GM21367 (cell line): ENCODE measurements at regions not wholly inside any gene's neighbourhood (a gene's known extent, or its start where the extent isn't known, plus 50 kb on each side); places are given as distances from the start of the nearest gene placed in this dataset.

Experiments used
- ATAC-seq: cut with Tn5 transposase; IDR thresholded peaks from one replicate; pipeline ENCODE4 v1.9.1; 2021; ENCODE audit not compliant: unreplicated experiment

- no peak for ATAC-seq
These were observed 196.8 kb upstream of the PDE1C start for GRCh38 chr7:32266932-32267475.

GRCh38 chr7:32264702-32265284 lies 194.6 kb upstream of the PDE1C start:
- ATAC-seq, result no peak

GRCh38 chr7:32263611-32264010 lies 193.4 kb upstream of the PDE1C start:
- no peak for ATAC-seq

- ATAC-seq, result no peak
These were observed 192.1 kb upstream of the PDE1C start for GRCh38 chr7:32262315-32262714.

DNA sequence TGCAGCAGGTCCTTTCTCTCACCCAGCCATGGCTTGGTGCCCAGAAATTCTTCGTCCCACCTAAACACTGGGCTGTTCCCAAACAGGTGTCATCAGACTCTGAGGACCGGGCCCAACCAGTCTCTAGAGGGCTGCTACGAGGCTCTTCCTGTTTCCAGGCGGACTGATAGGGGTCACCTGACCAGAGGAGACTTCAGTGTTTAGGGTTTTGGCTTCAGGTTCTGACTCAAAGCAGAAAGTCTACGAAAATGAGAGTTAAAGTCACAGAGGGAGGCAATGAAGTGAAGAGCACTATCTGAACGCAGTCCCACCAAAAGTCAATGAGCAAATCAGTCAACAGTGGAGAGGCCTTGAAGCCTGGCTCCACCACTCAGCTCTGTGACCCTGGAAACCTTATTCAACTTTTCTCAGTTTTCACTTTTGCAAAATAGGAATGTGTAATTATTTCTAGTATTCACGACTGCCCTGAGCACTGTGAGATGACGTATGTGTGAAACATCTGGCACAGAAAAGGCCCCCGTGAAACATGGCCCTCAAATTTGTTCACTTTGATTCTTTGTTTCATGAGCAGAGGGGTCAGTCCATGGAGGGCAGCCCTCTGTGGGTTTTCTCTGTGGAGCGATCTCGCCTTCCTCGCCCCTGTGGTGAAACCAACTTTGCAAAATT lies 189.9 kb upstream of the PDE1C start:
- ATAC-seq, result peak; percentile 80

DNA sequence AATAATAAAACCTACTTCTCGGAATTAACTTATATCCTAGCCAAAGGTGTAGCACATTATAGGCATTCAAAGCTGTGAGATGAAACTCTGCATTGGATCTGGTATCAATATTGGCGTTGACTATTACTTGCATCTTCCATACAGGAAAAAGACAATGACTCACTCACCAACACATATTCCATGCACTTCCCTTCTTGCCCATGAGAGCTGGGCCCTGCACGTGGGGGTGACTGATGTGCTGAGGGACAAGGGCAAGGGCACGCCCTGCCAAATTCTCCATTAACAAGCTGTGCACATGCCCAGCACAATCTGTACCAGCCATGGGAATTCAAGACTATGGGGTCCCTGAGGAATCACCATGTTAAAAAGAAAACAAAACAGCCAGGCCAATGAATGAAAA lies 188.1 kb upstream of the PDE1C start:
- no peak for ATAC-seq

GRCh38 chr7:32257621-32258020 lies 187.4 kb upstream of the PDE1C start:
- no peak for ATAC-seq

DNA sequence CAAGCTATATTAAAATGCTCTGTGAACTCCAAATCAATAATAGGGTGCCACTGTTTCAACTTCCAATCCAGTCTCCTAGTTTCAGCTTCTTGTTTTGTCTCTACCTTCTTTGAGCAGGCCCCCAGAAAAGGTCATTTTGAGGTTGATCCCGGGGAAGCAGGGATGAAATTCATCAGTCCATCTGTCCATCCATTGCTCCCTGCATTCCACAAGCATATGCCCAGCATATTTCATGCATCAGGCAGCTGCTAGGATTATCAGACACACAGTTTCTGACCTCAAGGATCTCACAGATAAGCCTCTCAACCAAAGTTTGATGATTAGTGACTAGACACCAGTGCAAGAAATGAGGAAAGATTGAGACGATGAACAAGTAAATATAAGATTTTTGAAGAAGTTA lies 186.6 kb upstream of the PDE1C start:
- no peak for ATAC-seq

- ATAC-seq, result no peak
These were observed 186.2 kb upstream of the PDE1C start for GRCh38 chr7:32256376-32256775.

- ATAC-seq, result peak; percentile 33
These were observed 184.8 kb upstream of the PDE1C start for GRCh38 chr7:32255036-32255435.

DNA sequence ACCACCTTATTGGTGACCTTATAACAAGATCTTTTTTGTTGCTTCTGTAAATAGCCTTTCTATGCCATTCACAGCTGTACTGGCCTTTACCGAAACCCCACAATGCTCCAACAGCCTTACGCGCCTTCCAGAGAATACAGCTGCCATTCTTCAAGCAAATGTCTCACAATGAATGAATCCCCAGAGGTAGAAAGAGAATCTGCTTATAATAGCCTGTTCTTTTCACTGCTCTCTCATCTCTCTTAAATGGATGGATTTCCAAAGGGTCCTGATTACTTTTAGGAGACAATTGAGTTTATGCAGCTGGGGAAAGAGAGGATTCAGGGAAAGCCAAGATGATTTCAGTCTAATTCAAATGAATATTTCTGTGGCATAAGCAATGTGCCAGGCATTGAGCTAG lies 183.1 kb upstream of the PDE1C start:
- ATAC-seq, result no peak

GRCh38 chr7:32251659-32252058 lies 181.5 kb upstream of the PDE1C start:
- no peak for ATAC-seq

DNA sequence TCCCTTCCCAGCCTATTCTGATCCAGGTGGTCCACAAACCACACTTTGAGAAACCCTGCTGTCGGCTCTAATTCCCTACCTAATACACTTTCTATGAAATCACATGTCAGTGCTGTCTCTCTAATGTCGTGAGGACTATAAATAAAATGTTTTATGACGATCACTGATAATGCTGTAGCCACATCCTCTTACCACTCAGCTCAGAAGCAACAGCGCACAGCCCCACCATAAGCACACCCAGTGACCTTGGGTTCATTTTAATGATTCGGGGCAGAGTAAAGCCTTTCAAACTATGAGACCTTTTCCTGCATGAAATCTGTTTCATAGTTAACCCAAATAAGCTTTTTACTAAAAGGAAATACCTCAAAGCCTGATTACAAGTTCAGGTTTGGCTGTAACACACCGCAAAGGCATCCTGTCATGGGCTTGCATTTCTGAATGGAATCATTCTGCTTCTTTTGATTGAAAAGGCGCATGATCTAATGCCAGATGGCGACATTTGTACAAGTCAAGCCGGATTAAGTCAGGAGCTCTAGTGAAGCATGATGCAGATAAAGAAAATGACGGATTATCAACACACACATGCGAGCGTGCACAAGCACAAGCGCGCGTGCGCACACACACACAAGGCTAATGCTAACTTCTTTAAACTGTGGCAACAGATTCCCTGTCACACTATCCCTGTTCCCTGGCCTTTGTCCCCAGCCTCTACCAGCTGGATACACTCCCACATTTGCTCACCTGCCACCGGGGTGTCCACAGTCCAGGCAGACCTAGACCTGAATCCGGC lies 180.5 kb upstream of the PDE1C start:
- no peak for ATAC-seq

- no peak for ATAC-seq
These were observed 179.8 kb upstream of the PDE1C start for GRCh38 chr7:32250003-32250402.

DNA sequence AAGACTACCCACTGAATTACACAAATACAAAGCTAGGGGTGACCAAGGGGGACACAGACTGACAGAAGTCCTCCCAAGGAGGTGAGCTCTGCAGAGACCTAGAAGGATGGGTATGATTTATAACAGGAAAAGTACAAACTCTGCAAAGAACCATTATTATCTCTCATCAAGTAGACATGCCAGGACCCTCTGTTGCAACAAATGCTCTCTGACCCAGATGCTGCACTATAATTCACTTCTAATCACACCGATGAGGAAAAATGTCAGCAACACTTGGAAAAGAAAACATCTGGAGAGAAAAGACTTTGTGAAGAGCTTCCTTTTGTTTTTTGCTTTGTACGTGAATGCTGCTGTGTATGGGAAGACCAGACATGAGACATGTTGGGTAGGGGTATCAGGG lies 178.3 kb upstream of the PDE1C start:
- no peak for ATAC-seq

DNA sequence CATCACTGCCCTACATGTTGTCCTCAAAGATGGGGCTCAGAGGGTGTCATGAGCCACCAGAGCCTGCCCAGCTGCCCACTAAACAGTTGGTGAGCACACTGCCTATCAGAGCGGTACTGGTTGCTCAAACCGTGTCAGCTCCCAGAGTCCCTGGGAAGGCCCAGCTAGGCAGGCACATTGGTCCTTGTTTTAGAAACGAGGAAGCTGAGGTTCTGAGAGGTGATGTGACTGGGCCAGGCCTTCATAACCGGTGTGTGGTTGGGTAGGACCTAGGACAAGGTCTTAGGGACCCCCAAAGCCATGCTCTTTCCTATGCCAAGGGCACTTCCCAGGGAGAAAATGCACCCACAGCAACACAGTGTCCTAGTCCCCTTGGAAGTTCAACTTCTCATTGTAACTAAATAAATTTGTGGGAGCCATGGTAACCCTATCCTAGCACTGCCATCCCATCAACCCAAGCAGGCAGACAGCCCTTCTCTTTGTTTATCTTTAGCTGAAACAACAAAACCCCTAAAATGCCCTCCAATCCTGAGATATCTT lies 174.7 kb upstream of the PDE1C start:
- ATAC-seq, result no peak

- ATAC-seq, result no peak
These were observed 173.6 kb upstream of the PDE1C start for GRCh38 chr7:32243687-32244290.

DNA sequence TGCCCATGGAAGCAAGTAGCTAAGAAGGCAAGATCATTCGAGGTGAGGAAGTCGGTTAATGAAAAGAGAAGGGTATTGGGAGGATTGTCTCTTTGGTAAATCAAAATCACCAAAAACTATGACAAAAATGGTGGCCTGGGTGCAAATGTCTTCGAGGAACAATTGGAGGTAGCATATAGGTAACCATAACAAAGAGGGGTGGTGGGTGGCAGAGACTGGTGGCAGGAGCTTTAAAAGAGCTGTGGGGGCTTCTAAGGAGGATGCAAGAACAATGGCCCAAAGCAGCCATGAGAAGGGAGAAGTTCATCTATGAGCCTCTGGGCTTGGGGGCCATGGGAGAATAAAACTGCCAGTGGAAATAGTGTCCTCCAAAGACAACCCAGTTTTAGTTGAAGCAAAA lies 172.2 kb upstream of the PDE1C start:
- no peak for ATAC-seq

GRCh38 chr7:32241636-32242035 lies 171.4 kb upstream of the PDE1C start:
- ATAC-seq, result no peak

GRCh38 chr7:32239764-32240163 lies 169.6 kb upstream of the PDE1C start:
- ATAC-seq, result no peak

DNA sequence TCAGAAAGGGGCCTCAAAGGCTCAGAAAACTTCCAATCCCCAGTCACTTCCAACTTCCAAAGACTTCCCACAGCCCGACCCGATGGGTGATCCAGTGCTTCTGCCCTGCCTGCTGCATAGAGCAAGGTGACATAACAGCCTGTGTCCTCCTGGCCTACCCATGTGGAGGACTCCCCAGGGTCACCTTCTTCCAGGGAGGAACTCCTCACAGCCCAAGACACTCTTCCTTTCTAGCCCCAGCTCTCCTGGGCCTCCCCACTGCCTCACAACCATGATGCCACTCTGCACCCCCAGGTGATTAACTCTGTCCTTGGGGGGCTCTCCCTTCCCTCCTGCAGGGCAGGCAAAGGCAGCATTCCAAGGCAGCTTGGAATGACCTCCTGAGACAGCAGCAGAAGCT lies 158.4 kb upstream of the PDE1C start:
- ATAC-seq, result no peak
